GM18861 (cell line): ENCODE measurements at regions not wholly inside any gene's neighbourhood (a gene's known extent, or its start where the extent isn't known, plus 50 kb on each side); places are given as distances from the start of the nearest gene placed in this dataset.

Experiments used
- ATAC-seq: cut with Tn5 transposase; IDR thresholded peaks from one replicate; pipeline ENCODE4 v1.9.1; 2021; ENCODE audit not compliant: unreplicated experiment

DNA sequence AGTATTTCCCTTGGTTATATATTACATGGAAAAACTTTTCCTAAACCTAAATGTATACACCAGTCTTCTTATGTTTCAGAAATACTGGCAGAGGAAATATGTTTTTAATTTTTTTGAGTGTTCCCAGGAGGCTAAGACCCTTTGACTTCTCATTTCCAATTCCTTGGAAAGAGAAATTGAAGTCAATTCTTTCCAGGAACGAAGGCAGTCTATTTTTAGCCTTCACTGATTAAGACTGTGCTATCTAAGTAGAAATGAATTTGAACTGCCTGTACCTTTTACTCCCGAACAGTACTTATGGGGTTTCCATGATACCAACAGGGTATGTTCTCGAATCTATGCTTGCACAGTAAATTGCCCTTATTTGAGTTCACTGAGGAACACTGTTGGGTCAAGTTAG is 340.3 kb upstream of the CD180 start:
- no peak for ATAC-seq

GRCh38 chr5:67530609-67531255 is 334.1 kb upstream of the CD180 start:
- no peak for ATAC-seq

- ATAC-seq = no peak
These were observed 332.4 kb upstream of the CD180 start for GRCh38 chr5:67528953-67529352.

DNA sequence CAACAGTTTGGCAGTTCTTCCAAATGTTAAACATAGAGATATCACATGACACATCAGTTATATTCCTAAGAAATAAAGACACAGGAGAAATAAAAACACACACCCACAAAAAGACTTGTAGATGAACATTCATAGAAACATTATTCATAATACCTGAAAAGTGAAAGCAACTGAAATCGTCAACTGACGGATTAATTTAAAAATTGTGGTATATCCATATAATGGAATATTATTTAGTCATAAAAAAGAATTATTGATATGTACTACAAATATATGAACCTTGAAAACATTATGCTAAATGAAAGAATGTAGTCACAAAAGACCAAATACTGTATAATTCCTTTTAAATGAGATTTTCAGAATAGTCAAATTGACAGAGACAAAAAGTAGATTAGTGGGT is 330.2 kb upstream of the CD180 start:
- ATAC-seq = no peak

DNA sequence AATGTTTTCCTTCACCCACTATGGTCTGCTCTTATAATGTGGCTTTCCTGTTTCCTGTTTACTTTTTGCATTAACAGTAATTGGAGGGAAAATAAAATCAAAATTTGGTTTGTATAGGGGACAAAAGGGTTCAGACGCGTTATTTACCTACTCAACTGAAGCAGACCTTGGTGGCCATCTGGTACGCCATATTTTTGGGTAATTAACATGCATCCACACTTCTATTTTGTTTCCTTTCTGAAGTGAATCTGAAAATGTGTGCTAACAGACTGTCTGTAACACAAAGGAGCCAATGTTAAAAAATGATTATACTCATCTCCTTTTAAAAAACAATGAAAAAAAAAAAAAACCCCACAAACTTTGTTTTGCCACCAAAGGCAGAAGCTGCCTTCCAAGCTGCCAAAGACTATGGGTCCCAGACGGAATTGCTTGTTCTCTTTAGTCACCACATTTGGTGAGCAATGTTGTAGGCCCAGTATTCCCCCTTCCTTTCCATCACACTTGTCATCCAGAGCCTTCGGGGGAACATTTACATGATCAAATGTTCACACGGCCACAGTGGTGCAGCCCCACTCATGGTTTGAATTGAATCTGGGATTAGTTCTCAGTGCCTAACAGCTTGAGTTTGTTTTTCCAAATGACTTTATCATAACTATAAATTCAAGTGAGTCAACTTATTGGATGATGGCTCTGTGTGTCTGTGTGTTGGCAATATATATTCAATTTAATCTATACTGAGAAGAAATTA is 323.7 kb upstream of the CD180 start:
- no peak for ATAC-seq

GRCh38 chr5:67518227-67518626 is 321.6 kb upstream of the CD180 start:
- ATAC-seq = no peak

DNA sequence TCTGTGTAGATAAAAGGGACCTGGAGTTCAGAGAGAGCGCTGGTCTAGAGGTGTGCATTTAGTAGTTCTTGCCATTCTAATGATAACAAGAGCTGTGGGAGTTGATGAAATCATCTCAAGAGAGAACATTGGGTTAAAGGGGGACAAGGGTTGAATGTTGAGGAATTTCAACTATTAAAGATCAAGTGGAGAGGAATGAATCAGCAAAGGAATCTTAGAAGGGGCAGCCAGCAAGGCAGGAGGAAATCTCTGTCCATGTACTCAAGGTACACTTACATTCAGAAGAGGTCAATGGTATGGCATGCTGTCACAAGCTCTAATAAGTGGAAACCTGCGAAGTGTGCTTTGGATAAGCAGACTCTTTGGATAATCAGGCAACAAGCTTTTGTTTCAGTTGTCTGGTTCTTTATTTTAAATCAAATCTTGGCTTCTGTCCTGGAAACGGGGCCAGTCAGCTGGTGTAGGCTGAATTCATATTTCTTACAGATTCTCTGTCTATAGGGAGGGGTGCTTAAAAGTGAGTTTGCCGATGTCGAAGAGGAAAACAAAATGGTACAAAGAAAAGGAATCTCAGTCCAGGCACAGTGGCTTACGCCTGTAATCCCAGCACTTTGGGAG is 320.5 kb upstream of the CD180 start:
- no peak for ATAC-seq

DNA sequence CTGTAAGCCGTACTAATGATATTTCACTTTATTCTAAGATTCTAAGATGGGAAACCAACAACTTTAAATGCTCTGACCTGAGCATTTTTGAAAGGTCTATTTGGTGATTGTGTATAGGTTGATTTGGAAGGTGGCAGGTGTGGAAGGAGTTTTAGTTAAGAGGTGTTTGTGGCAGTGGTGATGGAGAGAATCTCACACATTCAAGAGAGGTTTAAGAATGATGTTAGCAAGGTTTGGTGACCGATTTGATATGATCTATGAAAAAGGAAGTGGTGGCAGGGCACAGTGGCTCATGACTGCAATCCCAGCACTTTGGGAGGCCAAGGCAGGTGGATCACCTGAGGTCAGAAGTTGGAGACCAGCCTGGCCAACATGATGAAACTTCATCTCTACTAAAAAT is 319.2 kb upstream of the CD180 start:
- no peak for ATAC-seq

GRCh38 chr5:67515020-67515689 is 318.6 kb upstream of the CD180 start:
- no peak for ATAC-seq

DNA sequence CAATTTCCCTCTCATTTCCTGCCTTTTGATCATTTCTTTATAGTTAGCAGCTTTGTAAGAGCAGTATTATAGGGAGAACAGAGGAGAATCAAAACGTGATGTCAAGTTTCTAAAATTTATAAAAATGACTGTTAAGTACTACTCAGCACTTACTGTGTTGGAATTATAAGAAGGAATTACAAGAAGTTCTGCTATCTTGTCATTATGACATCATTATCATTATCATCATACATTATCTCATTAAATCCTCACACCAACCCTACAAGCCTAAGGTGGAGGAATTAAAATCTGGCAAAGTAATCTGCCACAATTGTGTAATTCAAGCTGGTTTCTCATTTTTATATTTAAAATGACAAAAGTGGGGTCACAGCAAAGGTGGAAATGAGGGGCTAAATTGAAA is 316.2 kb upstream of the CD180 start:
- ATAC-seq = no peak

DNA sequence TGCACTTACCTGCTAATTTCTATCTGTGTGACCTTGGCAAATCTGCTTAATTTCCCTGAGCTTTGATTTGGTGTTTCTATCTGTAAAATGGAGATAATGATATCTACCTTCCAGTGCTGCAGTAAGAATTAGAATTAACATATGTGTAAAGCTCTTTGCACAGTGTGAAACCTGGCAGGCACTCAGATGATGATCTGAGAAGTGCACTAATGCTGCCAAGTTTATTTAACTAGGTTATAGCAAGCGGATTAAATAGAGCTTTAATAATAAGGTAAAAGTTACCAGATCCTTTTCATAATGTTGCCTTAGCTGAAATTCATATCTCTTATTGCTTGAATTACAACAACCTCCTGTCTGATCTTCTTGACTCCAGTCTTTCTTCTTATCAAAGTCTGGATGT is 315.3 kb upstream of the CD180 start:
- no peak for ATAC-seq

DNA sequence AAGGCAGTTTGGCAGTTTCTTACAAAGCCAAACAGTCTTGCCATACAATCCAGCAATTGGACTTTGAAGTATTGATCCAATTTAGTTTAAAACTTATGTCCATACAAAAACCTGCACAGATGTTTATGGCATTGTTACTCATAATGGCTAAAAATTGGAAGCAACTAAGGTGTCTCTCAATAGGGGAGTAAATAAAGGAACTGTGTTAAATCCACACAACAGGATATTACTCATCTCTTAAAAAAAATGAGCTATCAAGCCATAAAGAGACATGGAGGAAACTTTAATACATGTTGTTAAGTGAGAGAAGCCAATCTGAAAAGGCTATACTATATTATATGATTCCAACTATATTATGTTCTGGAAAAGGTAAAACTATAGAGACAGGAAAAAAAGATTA is 313.6 kb upstream of the CD180 start:
- no peak for ATAC-seq

DNA sequence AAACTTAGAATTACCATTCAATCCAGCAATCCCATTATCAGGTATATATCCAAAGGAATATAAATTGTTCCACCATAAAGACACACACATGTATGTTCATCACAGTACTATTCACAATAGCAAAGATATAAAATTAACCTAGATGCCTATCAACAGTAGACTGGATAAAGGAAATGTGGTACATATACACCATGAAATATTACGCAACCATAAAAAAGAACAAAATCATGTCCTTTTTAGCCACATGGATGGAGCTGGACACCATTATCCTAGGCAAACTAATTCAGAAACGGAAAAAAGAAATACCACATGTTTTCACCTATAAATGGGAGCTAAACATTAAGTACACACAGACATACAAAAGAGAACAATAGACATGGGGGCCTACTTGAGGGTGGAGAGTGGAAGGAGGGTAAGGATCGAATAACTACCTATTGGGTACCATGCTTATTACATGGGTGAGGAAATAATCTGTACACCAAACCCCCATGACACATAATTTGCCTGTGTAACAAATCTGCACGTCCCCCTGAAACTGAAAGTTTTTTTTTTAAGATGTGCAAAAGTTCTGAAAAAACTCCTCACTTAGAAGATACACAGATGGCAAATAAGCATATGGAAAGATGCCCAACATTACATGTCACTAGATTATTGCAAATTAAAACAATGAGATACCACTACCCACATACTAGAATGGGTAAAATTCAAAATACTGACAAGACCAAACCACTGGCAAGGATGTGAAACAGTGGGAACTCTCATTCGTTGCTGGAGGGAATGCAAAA is 313.0 kb upstream of the CD180 start:
- ATAC-seq = no peak

GRCh38 chr5:67506241-67506640 is 309.6 kb upstream of the CD180 start:
- ATAC-seq = no peak

DNA sequence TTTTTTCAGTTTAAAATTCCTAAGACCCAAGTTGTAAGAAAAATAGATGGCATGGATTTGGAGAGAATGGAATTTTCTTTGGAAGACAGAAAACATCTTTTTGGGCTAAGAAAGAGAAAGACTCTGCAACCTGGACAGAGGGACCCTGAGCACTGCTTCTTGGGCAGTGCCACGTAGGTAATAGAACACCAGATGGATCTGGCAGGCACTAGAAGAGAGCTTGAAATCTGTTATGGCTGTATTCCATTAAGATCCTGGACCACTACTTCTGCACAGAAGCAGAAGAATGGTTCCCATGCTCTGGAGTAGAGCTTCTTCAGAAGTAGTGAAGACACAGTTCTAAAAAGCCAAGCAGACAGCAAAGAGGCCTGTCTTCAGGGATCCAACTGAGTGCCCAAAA is 306.4 kb upstream of the CD180 start:
- ATAC-seq = no peak

GRCh38 chr5:67496051-67496450 is 299.5 kb upstream of the CD180 start:
- ATAC-seq = no peak

DNA sequence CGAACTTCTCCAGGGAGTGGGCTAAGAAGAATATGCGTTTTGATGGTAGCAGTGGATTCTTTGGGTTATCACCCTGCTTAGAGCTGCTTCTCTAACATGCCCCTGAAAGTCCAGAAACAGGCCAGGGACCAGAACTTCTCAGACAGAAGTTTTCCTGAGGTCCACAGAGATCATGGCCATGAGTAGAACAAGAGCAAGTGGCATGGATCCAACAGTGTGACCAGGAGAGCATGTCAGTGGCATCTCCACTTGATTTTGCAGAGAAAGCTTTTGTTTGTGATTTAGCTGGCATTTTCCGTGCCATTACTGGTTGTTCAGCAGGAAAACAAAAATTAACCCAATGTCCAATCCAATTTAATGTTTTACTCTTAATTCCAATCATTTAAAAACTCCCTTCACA is 298.5 kb upstream of the CD180 start:
- no peak for ATAC-seq

GRCh38 chr5:67494186-67494855 is 297.7 kb upstream of the CD180 start:
- no peak for ATAC-seq

- no peak for ATAC-seq
These were observed 297.1 kb upstream of the CD180 start for GRCh38 chr5:67493676-67494075.

- no peak for ATAC-seq
These were observed 294.1 kb upstream of the CD180 start for GRCh38 chr5:67490543-67491321.
